SIG-M5 (cell line): ENCODE measurements at regions not wholly inside any gene's neighbourhood (a gene's known extent, or its start where the extent isn't known, plus 50 kb on each side); places are given as distances from the start of the nearest gene placed in this dataset.
"Not testable (repeated sequence)": the region's sequence is repeated elsewhere in the genome, so short reads cannot be mapped to it uniquely, and the experiment has no call there.

ENCODE experiments used
- DNase-seq: peaks from one replicate; lab custom pipeline; 2025; lab: John Stamatoyannopoulos, UW

- DNase-seq = no peak
Observed at GRCh38 chr15:69554279-69554961, 101.8 kb downstream of the RPLP1 start.

GRCh38 chr15:69555080-69555479 is 102.5 kb downstream of the RPLP1 start:
- no peak for DNase-seq

- DNase-seq = no peak
Observed at GRCh38 chr15:69556344-69556743, 103.7 kb downstream of the RPLP1 start.

GRCh38 chr15:69557020-69557706 is 104.5 kb downstream of the RPLP1 start:
- DNase-seq = no peak

GRCh38 chr15:69557707-69558409 is 105.2 kb downstream of the RPLP1 start:
- no peak for DNase-seq

- no peak for DNase-seq
Observed at GRCh38 chr15:69559440-69560190, 107.0 kb downstream of the RPLP1 start.

GRCh38 chr15:69561071-69561784 is 108.6 kb downstream of the RPLP1 start:
- DNase-seq = no peak

GRCh38 chr15:69562116-69562515 is 109.5 kb downstream of the RPLP1 start:
- DNase-seq = no peak

GRCh38 chr15:69562564-69562963 is 109.9 kb downstream of the RPLP1 start:
- no peak for DNase-seq

- DNase-seq = no peak
Observed at GRCh38 chr15:69565066-69565655, 112.5 kb downstream of the RPLP1 start.

GRCh38 chr15:69567238-69567760 is 114.7 kb downstream of the RPLP1 start:
- DNase-seq = not testable (repeated sequence)

- DNase-seq = no peak
Observed at GRCh38 chr15:69568173-69569009, 115.8 kb downstream of the RPLP1 start.

GRCh38 chr15:69570454-69570853 is 117.8 kb downstream of the RPLP1 start:
- no peak for DNase-seq

GRCh38 chr15:69570997-69571396 is 118.4 kb downstream of the RPLP1 start:
- DNase-seq = no peak

GRCh38 chr15:69573278-69573677 is 120.7 kb downstream of the RPLP1 start:
- DNase-seq = not testable (repeated sequence)

- DNase-seq = no peak
Observed at GRCh38 chr15:69573815-69574475, 121.3 kb downstream of the RPLP1 start.

- DNase-seq = no peak
Observed at GRCh38 chr15:69574506-69574905, 121.9 kb downstream of the RPLP1 start.

- no peak for DNase-seq
Observed at GRCh38 chr15:69575387-69575786, 122.8 kb downstream of the RPLP1 start.

GRCh38 chr15:69576035-69576526 is 123.5 kb downstream of the RPLP1 start:
- no peak for DNase-seq
